ENCODE measurements at regions not wholly inside any gene's neighbourhood (a gene's known extent, or its start where the extent isn't known, plus 50 kb on each side); places are given as distances from the start of the nearest gene placed in this dataset.

DNA sequence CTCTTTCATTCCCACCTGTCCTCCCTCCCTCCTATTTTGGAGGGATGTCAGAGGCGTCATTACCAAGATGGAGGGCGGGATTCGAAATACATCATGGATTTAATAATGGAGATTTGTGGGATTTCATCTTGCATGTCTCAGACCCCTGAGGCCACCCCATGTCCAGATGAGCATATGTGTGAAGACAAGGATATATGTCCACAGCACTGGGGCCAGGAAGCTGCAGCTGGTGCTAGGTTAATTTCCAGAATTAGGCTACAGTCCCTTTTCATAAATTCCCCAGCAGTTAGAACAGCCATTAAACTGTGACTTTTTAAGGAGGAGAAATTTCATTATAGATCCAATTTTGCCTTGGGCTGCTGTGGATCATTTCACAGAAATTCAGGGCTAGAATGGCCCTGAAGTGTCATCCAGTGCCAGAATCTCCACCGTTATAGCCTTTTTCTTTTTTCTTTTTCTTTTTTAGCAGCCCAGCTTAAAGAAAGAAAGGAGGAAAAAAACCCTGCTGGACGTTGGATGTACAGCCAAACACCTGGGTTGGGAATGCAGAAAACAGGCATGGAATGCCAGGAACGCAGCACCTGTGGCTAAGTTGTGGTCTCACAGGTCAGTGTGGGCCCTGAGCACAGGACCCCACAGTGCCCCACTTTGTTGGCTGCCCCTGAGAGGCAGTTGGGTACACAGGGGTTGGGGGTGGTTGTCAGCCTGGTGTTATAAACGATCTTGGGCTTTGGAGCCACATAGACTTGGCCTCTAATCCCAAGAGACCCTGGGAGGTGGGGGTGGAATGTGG is 50.2 kb upstream of the CXCL14 start:
- Histone ChIP-seq H3K4me3 (ENCODE audit: low read depth in 2 of 2, low read length in 2 of 2) (no peak overlapping the region), H3K27me3 (ENCODE audit: control insufficient read depth, insufficient read depth, low read length) (no peaks in the 10 kb centered on the region), H3K36me3 (ENCODE audit: control insufficient read depth, insufficient read depth, low read length) (no peaks in the 10 kb centered on the region), H3K27ac (ENCODE audit: low read length) (no peak overlapping the region), H3K9me3 (ENCODE audit: control insufficient read depth, insufficient read depth, low read depth, low read length) (no peaks in the 10 kb centered on the region), H3K4me1 (ENCODE audit: control insufficient read depth, insufficient read depth, low read length) (no peaks in the 10 kb centered on the region)
- in situ Hi-C loops (cut with HindIII; ENCODE audit: low pct_unique_long_range_greater_than_20kb, low sequenced_read_pairs) (no loop called here), intact Hi-C loops (cut with micrococcal nuclease; ENCODE audit: unreplicated experiment) (no loop called here)
- POLR2A ChIA-PET: no interaction called here
- TF ChIP-seq TCF7L2 (IDR thresholded peaks at IDR 0.05; ENCODE audit: low read depth, low read length) (no peak), SIN3A (IDR thresholded peaks at IDR 0.05; ENCODE audit: borderline replicate concordance, insufficient read depth, low read depth, low read length) (no peak), POLR2AphosphoS5 (IDR thresholded peaks at IDR 0.05; ENCODE audit: low read depth, low read length) (no peak)
- TF ChIP-seq, protein P1, sequence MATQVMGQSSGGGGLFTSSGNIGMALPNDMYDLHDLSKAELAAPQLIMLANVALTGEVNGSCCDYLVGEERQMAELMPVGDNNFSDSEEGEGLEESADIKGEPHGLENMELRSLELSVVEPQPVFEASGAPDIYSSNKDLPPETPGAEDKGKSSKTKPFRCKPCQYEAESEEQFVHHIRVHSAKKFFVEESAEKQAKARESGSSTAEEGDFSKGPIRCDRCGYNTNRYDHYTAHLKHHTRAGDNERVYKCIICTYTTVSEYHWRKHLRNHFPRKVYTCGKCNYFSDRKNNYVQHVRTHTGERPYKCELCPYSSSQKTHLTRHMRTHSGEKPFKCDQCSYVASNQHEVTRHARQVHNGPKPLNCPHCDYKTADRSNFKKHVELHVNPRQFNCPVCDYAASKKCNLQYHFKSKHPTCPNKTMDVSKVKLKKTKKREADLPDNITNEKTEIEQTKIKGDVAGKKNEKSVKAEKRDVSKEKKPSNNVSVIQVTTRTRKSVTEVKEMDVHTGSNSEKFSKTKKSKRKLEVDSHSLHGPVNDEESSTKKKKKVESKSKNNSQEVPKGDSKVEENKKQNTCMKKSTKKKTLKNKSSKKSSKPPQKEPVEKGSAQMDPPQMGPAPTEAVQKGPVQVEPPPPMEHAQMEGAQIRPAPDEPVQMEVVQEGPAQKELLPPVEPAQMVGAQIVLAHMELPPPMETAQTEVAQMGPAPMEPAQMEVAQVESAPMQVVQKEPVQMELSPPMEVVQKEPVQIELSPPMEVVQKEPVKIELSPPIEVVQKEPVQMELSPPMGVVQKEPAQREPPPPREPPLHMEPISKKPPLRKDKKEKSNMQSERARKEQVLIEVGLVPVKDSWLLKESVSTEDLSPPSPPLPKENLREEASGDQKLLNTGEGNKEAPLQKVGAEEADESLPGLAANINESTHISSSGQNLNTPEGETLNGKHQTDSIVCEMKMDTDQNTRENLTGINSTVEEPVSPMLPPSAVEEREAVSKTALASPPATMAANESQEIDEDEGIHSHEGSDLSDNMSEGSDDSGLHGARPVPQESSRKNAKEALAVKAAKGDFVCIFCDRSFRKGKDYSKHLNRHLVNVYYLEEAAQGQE (IDR thresholded peaks at IDR 0.05; ENCODE audit: insufficient read depth in 1 of 2, low read depth in 2 of 2, low read length in 1 of 2): no peak
- TF ChIP-seq, protein P2, sequence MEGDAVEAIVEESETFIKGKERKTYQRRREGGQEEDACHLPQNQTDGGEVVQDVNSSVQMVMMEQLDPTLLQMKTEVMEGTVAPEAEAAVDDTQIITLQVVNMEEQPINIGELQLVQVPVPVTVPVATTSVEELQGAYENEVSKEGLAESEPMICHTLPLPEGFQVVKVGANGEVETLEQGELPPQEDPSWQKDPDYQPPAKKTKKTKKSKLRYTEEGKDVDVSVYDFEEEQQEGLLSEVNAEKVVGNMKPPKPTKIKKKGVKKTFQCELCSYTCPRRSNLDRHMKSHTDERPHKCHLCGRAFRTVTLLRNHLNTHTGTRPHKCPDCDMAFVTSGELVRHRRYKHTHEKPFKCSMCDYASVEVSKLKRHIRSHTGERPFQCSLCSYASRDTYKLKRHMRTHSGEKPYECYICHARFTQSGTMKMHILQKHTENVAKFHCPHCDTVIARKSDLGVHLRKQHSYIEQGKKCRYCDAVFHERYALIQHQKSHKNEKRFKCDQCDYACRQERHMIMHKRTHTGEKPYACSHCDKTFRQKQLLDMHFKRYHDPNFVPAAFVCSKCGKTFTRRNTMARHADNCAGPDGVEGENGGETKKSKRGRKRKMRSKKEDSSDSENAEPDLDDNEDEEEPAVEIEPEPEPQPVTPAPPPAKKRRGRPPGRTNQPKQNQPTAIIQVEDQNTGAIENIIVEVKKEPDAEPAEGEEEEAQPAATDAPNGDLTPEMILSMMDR (IDR thresholded peaks at IDR 0.05): no peak
- no TSS peak for BruUV-seq (replicated peaks)
- DNase-seq (ENCODE audit: low read depth, low spot score) (no peak), ATAC-seq (no peak)
- CTCF ChIA-PET: no interaction called here

Measured in Panc1 (cell line).